Right hindlimb (tissue), 1 donor: ENCODE measurements at regions not wholly inside any gene's neighbourhood (a gene's known extent, or its start where the extent isn't known, plus 50 kb on each side); places are given as distances from the start of the nearest gene placed in this dataset.
"Not testable (repeated sequence)": the region's sequence is repeated elsewhere in the genome, so short reads cannot be mapped to it uniquely, and the experiment has no call there.

Source experiments
- DNase-seq: peaks from one replicate; pipeline ENCODE4 v3.0.0-alpha.2; 2018

- DNase-seq: no peak
Observed at GRCh38 chr3:89946884-89947283, 839.5 kb downstream of the EPHA3 start.

GRCh38 chr3:89947337-89947954 is 840.0 kb downstream of the EPHA3 start:
- DNase-seq: no peak

GRCh38 chr3:89948008-89948407 is 840.6 kb downstream of the EPHA3 start:
- DNase-seq: no peak

GRCh38 chr3:89950772-89951171 is 843.4 kb downstream of the EPHA3 start:
- no peak for DNase-seq

GRCh38 chr3:89954137-89954536 is 846.7 kb downstream of the EPHA3 start:
- no peak for DNase-seq

GRCh38 chr3:89955156-89955555 is 847.7 kb downstream of the EPHA3 start:
- DNase-seq: no peak

GRCh38 chr3:89957451-89957850 is 850.0 kb downstream of the EPHA3 start:
- DNase-seq: no peak

- DNase-seq: not testable (repeated sequence)
Observed at GRCh38 chr3:89958163-89958562, 850.7 kb downstream of the EPHA3 start.

- no peak for DNase-seq
Observed at GRCh38 chr3:89964347-89964746, 856.9 kb downstream of the EPHA3 start.

GRCh38 chr3:89966877-89967665 is 859.6 kb downstream of the EPHA3 start:
- peak; percentile 72 for DNase-seq

- no peak for DNase-seq
Observed at GRCh38 chr3:89971329-89971728, 863.9 kb downstream of the EPHA3 start.

GRCh38 chr3:89973156-89973555 is 865.7 kb downstream of the EPHA3 start:
- no peak for DNase-seq

GRCh38 chr3:89974903-89975519 is 867.6 kb downstream of the EPHA3 start:
- no peak for DNase-seq

GRCh38 chr3:89983449-89983848 is 876.0 kb downstream of the EPHA3 start:
- DNase-seq: no peak

- no peak for DNase-seq
Observed at GRCh38 chr3:90005281-90005847, 897.9 kb downstream of the EPHA3 start.

GRCh38 chr3:90007778-90008499 is 900.5 kb downstream of the EPHA3 start:
- peak; percentile 58 for DNase-seq

- no peak for DNase-seq
Observed at GRCh38 chr3:90010341-90010740, 902.9 kb downstream of the EPHA3 start.

GRCh38 chr3:90011131-90011530 is 903.7 kb downstream of the EPHA3 start:
- peak; percentile 23 for DNase-seq

- no peak for DNase-seq
Observed at GRCh38 chr3:90011596-90011995, 904.2 kb downstream of the EPHA3 start.

GRCh38 chr3:90011996-90012395 is 904.6 kb downstream of the EPHA3 start:
- DNase-seq: no peak

GRCh38 chr3:90015688-90016356 is 908.4 kb downstream of the EPHA3 start:
- peak; percentile 67 for DNase-seq

GRCh38 chr3:90016555-90016954 is 909.1 kb downstream of the EPHA3 start:
- DNase-seq: no peak
